ENCODE measurements at regions not wholly inside any gene's neighbourhood (a gene's known extent, or its start where the extent isn't known, plus 50 kb on each side); places are given as distances from the start of the nearest gene placed in this dataset.
A peak's percentile ranks its signal among the peaks of the same experiment; 100 is the strongest.

DNA sequence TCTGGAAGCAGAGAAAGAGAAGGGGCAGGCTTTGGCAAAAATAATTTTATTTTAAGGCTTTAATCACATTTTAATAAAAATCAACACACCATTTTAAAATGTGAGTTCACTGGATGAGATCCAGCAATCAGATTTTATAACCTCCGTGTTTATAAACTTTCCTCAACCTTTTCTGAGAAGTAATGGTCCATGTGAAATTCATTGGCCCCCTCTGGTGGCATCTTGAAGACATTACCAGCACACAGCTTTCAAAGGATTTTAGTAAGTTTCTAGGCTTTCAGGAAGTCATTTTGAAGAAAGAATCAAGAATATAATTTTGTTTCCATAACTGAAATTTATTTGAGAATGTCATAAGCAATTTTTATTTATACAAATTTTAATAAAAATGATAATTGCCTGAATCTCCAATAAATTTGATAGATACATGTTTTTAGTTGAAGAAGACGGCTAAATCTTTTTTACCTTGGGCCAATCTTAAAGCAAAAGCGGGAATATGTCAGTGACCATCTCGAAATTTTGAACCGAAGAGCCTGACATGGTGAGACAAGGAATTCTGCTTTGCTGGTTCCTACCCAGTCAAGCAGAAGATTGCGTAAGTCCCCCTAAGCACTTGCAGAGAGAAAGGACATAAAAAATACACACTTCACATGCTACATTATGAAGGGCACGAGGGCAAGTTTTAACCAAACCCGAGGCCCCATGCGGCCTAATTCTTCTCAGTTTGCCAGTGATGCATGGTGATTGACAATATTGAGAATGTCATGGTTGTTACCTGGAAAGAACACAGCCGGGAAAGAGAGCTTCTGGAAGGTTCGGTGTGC lies 128.4 kb upstream of the CBLN2 start:
- Histone ChIP-seq H3K36me3 (no peaks in the 10 kb centered on the region), H3K4me1 (no peaks in the 10 kb centered on the region), H3K27me3 (no peaks in the 10 kb centered on the region), H3K9me3 (no peaks in the 10 kb centered on the region), H3K27ac (replicated peaks in 1 of 4) (no peak overlapping the region), H3K4me3 (no peak overlapping the region)
- intact Hi-C loops (cut with DNase I) = no loop called here
- TF ChIP-seq POLR2AphosphoS5 (IDR thresholded peaks at IDR 0.05) (no peak), EP300 (IDR thresholded peaks at IDR 0.05) (no peak), POLR2A (IDR thresholded peaks at IDR 0.05; ENCODE audit: low read depth) (no peak), CTCF (IDR thresholded peaks at IDR 0.05) (peak; percentile 8 to 58 (median 39))
- DNase-seq (ENCODE audit: extremely low spot score) = no peak
- 75% methylated on average over 11 of the region's 11 CpGs for WGBS

- no peak for DNase-seq (ENCODE audit: extremely low spot score)
- no peaks in the 10 kb centered on the region for H3K4me1 ChIP-seq
- no peak for TF ChIP-seq POLR2AphosphoS5 (IDR thresholded peaks at IDR 0.05)
- no peak for TF ChIP-seq CTCF (IDR thresholded peaks at IDR 0.05)
- no peak for TF ChIP-seq EP300 (IDR thresholded peaks at IDR 0.05)
- no peak for TF ChIP-seq POLR2A (IDR thresholded peaks at IDR 0.05; ENCODE audit: low read depth)
- H3K27ac ChIP-seq (replicated peaks in 1 of 4) = no peak overlapping the region
- no peak overlapping the region for H3K4me3 ChIP-seq
- no peaks in the 10 kb centered on the region for H3K27me3 ChIP-seq
- no peaks in the 10 kb centered on the region for H3K9me3 ChIP-seq
- WGBS = 94% methylated on average over 2 of the region's 6 CpGs
- no peaks in the 10 kb centered on the region for H3K36me3 ChIP-seq
- intact Hi-C loops (cut with DNase I) = no loop called here
Observed at GRCh38 chr18:72667932-72668331, 123.8 kb upstream of the CBLN2 start.

DNA sequence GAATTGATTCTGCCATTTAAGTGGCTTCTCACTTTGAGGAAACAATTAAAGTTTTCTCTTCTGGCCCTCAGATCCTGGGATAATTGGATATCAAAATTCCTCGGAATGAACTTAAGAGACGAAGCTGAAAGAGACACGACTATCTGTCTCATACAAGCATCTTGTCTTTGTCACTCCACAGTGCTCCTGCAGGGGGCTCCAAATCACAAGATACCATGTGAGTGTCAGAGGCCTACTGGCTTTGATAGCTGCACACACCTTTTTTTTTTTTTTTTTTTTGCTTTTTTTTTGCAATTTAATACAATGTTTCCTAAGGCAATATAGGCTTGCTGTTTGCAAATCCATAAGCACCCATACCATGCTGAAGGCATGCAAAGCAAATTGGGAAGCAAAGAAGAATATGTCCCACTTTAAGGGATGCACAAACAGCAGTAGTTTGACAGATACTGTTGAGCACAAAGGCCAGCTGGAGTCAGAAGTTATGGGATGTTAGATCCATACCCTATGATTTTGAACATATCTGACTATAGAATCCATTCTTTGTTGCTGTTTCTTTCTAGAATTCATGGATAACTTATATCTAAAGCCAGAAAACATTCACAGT lies 109.0 kb upstream of the CBLN2 start:
- Histone ChIP-seq H3K9me3 (no peaks in the 10 kb centered on the region), H3K27ac (replicated peaks in 1 of 4) (no peak overlapping the region), H3K27me3 (no peaks in the 10 kb centered on the region), H3K36me3 (no peaks in the 10 kb centered on the region), H3K4me1 (no peaks in the 10 kb centered on the region), H3K4me3 (no peak overlapping the region)
- 64% methylated on average over 3 of the region's 3 CpGs for WGBS
- TF ChIP-seq POLR2A (IDR thresholded peaks at IDR 0.05; ENCODE audit: low read depth) (no peak), POLR2AphosphoS5 (IDR thresholded peaks at IDR 0.05) (no peak), CTCF (IDR thresholded peaks at IDR 0.05) (peak in 1 of 3 experiments; percentile 11)
- no peak for DNase-seq (ENCODE audit: extremely low spot score)
- intact Hi-C loops (cut with DNase I) = no loop called here

DNA sequence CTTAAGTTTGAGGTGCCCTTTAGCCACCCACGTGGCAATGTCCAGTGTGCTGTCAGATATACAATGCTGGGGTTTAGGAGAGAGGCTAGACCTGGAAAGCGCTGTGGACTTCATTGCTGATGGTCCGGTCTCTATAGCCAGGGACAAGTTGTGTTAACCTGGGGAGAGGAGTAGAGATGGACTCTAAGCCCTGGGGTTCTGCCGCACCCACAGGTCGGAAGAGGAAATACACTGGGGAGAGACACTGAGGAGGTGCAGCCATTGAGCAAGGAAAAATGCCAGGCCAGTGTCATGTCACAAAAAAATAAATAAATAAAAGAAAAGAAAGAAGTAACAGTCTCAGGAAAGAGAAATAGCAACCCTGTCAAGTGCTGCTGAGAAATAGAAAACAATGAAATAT lies 106.9 kb upstream of the CBLN2 start:
- H3K4me1 ChIP-seq = no peaks in the 10 kb centered on the region
- no peaks in the 10 kb centered on the region for H3K9me3 ChIP-seq
- no peak overlapping the region for H3K4me3 ChIP-seq
- 83% methylated on average over 5 of the region's 5 CpGs for WGBS
- no peak for TF ChIP-seq CTCF (IDR thresholded peaks at IDR 0.05)
- no peak for TF ChIP-seq EP300 (IDR thresholded peaks at IDR 0.05)
- no peak for TF ChIP-seq POLR2AphosphoS5 (IDR thresholded peaks at IDR 0.05)
- TF ChIP-seq POLR2A (IDR thresholded peaks at IDR 0.05; ENCODE audit: low read depth) = no peak
- intact Hi-C loops (cut with DNase I) = no loop called here
- no peak for DNase-seq (ENCODE audit: extremely low spot score)
- no peaks in the 10 kb centered on the region for H3K36me3 ChIP-seq
- no peaks in the 10 kb centered on the region for H3K27me3 ChIP-seq
- H3K27ac ChIP-seq (replicated peaks in 1 of 4) = no peak overlapping the region

Data from esophagus muscularis mucosa (tissue), 4 donors.